COR-L47 (cell line): ENCODE measurements at regions not wholly inside any gene's neighbourhood (a gene's known extent, or its start where the extent isn't known, plus 50 kb on each side); places are given as distances from the start of the nearest gene placed in this dataset.
A peak's percentile ranks its signal among the peaks of the same experiment; 100 is the strongest.

Experiments used
- DNase-seq: peaks from one replicate; lab custom pipeline; 2025; lab: John Stamatoyannopoulos, UW

DNA sequence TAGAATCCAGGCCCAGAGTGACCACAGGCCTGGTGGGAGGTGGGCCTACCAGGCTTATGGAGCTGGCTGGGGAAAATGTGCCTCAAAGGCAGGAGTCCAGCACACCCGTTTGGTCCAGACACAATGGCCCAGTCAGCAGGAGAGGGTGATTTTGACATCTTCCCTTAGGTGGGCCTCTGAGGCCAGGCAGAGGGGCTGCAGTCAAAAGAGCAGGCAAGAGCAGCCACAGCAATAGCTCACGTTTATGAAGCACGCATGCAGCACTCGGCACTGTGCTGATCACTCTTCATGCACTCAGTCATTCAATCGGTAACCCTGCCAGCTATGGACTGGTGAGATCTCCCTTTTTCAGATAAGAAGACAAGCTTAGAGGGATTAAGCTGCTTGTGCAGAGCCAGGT, 146.8 kb downstream of the LRIG2 start:
- no peak for DNase-seq

DNA sequence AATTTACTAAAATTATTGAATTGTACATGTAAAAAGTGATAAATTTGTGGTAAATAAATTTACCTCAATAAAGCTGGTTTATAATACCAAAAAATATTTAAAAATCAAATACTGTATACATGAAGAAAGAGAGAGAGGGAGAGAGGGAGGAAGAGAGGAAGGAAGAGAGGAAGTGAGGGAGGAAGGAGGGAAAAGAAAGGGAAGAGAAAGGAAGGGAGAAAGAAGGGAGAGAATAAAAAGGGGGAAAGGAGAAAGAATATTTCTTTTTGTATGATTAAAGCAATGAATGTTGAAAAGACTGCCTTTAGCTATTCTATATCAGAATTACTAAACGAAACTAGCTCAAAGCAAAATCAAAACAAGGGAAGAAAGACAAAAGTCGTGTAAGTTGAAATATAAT, 150.0 kb downstream of the LRIG2 start:
- DNase-seq: no peak

DNA sequence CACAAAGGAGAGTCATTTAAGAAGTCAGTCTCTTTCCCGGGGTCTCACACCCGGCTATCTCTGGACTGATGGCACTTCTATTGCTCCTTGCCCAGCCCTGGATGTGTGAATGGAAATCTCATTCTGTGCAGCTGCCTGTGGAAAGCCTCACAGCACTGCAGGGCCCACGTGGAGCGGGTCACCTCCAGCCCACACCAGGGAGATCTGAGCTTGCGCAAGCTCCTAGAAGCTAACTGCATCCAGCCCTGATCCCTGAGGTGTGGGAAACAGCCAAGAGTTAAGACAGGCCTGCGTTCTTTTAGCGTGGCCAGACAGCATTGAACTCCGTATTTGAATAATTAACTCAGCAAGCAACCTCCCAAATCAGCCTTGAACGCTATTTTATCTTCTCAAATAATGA, 150.5 kb downstream of the LRIG2 start:
- no peak for DNase-seq

DNA sequence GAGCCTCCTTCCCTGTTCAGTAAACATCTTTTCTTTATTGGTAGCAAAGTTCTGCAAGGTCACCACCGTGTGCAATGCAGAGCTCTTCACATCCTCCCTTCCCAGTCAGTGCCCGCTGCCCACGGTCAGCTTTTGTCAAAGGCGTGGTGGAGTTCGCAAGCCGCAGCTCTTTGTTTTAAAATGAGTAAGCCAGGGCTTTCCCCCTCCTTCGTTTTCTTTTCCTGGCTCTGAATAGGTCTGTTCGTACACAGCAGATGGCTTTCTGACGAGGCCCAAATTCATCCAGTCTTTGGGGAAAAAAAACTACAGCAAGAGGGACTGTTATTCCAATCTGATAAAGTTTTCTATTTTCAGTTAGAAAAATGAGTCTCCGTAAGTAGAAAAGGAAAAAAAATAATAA, 153.2 kb downstream of the LRIG2 start:
- DNase-seq: no peak

DNA sequence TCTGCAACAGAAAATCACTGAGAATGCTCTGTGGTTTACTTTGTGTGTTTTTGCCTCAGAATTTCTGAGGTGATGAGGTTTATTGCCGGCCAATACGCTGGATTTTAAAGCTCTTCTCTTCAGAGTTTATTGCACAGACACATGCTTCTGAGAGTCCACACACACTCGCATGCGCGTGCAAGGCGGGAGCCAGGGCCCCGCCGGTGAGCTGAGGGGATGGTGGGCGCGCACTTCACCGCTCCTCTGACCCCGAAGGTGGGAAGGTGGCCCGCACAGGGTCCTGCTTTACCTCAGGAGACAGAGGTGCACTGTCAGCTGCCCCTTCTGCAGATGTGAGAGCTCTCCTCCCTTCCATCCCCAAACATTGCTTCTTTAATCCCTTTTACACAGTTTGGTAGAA, 158.4 kb upstream of the MAGI3 start:
- DNase-seq: no peak

DNA sequence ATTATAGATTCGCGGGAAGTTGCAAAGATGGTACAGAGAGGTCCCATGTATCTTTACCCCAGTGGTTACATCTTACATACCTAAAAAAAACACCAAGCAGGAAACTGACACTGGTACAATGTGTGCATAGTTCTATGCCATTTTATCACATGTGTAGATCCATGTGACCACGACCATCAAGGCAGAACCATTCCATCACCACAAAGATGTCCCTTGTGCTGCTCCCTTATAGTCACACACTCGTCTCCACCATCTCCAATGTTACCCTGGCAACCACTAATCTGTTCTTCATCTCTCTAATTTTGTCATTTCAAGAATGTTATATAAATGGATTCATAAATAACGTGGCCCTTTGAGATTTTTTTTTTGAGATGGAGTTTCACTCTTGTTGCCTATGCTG, 156.9 kb upstream of the MAGI3 start:
- no peak for DNase-seq

DNA sequence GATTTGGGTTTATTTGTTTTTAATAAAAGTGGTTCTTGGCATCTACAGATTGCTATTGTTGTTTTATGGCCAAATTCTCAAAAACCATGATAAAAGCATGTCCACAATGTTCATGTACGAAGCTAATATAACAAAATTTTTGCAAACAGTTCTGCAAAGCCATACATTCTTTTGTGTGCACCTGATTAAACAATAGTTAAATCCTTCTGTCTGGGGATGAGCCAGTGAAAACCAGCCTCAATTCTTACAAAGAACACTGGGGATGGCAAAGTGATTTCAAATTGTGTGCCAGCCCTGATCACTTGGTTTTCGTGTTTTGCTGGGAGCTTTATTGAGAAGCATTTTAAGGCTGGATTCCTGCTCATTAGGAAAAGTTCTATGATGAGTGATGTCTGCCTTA, 149.1 kb upstream of the MAGI3 start:
- DNase-seq: no peak

DNA sequence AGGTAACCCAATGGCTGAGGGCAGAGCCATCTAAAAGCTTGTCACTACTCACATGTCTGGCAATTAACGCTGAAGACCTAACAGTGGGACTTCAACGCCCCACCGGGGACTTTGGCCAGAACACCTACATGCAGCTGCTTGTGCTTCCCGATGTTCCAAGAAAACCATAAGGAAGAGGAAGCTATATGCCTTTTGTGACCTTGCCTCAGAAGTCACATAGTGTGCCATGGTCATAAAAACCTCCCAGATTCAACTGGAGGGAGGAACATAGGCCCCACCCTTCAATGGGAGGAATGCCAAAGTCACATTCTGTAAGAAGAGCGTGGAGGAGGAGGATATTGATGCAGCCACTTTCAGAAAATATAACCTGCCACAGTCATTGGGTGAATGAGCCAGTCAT, 147.8 kb upstream of the MAGI3 start:
- no peak for DNase-seq

DNA sequence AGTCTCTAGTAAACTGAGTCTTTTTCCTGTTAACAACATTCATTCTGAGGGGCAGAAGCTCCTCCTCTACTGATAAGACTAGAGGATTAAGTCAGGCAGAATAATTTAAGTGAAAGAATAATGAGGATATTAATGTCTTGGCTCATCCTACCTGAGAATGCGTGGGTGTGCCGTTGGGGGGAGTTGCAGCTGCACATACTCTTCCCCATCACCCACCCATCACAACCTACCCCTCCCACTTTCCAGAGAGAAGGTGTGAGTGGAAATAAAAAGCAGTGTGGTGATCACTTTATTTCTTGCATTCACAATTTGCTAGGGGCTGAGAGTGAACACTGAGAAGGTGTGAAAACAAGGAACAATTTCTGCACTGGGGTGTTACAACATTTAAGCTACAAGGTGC, 146.8 kb upstream of the MAGI3 start:
- no peak for DNase-seq

DNA sequence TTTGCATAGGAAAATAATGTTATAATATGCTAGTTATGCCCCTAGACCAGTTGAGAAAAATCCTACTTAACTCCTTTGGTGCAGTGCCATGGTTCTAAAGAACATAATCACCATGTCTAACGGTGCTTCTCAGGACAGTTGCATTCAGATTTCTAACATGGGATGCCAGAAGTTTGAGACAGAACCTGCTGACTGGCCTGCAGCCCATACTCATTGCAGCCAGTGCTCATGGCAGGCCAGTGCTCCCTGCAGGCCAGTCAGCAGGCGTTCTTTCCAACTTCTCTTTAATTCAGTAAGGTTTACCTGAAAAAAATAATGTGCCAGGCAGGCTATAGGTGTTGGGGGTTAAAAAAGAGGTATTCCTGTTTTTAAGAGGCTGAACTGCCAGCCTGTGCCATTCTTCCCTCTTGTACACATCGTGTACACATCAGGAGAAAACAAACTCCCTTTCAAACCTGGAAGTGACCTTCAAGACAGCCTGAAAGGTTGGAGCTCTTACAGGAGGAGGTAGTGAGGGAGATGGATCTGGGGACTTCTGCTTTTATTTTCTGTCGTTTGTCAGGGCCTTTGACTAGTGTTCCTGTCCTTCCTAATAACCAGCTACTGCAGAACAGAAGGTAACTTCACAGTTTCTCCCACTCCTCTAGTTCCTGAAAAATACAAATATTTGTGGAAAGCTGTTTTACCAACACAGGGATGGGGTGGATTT, 146.0 kb upstream of the MAGI3 start:
- DNase-seq: no peak

DNA sequence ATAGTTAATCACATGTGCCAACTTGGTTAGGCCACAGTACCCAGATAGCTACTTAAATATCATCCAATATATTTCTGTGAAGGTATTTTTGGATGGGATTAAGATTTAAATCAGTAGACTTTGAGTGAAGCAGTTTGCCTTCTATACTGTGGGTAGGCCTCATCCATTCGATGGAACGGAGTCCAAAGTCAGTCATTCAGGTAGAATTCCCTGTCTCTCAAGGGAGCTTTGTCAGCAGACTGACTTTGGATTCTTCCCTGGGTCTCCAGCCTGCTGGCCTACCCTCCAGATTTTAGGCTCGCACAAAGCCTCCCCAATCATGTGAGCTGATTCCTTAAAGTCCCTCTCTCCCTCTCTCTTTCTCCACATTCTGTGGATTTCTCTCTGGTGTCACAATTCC, 145.1 kb upstream of the MAGI3 start:
- no peak for DNase-seq

DNA sequence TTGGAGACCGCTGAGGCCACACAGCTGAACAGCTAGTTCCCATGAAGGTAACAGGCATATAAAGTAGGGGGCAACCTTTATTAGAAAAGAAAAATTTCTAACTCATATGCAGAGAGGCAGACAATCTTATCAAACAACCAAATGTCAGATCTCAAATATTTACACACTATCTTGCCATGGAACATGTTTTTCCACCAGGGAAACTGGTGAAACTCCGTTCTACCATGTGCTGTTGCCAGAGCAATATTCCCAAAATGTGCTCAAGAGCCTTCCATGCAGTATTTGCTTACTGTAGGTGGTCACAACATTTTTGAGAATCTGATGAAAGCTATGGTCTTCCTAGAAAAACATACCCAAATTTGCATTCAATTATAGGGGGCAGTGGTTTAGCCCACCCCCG, 143.4 kb upstream of the MAGI3 start:
- DNase-seq: no peak

DNA sequence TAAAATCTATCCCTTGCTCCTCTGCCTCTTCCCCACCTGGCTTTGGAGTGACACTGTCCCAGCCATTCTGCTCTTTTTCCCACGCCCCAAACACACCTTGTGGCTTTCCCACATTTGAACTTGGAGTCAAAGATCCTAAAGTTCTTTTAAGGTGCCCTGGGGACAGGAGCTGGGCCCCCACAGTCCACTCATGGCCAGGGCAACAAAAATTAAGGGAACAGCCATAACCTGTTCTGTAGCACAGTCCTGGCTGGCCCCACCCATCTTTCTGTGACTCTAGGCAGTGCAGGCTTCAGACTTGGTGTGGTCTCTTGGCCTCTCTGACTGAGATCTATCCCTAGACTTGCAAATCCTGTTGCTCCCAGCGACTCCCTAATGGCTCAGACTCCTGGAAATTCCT, 143.0 kb upstream of the MAGI3 start:
- no peak for DNase-seq

DNA sequence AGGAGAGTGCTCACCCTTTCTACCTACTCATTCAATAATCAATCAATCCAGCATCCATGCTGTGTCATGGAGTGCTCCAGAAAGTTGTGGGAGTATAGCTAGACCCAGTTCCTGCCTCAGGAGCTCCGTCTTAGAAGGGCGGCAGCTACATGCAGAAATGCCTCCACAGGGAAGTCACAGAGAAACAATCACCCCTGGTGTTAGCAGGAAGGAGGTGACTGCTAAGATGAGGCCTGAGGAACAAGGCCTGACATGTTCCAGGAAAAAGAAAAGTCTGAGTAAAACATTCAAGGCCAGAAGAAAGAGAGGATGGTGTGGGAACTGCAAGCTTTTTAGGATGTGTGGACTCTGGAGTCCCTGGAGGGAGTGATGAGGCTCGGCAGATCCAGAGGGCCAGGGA, 142.5 kb upstream of the MAGI3 start:
- no peak for DNase-seq

DNA sequence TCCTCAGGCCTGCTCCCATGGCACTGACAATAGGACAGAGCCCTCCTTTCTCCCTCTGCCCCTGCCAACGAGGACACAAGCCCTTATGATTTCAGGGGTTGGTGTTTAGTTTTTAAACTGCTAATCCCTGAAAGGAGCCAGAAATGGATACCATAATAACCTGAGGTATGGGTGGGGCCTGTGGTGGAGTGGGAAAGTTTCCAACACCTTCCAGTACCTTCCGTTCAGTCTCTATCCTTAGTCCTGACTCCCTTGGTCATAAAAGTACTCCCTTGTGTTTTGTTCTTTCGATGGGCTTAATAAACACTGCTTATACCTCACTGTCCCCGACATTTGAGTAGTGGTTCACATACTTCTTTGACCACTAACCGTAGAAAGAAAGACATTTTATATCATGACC, 141.8 kb upstream of the MAGI3 start:
- no peak for DNase-seq

DNA sequence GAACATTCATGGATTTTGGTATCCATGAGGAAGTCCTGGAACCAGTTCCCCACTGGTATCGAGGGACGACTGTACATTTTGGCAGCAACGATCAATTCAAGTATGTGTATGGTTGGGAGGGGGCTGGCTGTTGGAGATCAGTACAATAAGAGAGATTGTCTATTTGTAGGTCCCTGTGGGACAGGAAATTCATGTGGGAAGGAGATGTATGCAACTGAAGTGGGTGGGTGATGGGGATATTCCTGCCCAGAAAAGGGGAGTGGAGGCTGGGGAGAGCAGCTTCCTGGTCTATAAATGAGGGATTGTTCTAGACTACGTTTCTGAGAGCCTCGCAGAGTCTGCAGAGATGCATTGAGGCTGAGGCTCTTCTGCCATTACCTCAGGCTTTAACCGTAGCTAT, 140.2 kb upstream of the MAGI3 start:
- no peak for DNase-seq

DNA sequence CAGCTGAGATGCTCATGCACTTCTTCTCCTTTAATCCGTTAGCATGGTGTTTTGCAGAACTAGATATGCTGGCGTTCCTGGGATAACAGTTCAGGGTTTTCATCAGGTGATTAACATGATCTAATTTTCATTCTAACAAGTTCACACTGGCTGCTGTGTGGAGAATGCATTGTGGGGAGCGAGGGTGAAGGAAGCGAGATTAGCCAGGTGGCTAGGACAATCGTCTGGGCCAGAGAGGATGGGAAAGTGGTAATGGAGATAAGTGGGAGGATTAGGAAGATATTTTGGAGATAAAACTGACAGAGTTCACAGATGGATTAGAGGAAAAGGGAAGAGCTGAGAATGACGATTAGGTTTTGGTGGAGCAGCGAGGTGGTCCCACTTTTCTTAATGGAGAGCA, 138.1 kb upstream of the MAGI3 start:
- DNase-seq: no peak

DNA sequence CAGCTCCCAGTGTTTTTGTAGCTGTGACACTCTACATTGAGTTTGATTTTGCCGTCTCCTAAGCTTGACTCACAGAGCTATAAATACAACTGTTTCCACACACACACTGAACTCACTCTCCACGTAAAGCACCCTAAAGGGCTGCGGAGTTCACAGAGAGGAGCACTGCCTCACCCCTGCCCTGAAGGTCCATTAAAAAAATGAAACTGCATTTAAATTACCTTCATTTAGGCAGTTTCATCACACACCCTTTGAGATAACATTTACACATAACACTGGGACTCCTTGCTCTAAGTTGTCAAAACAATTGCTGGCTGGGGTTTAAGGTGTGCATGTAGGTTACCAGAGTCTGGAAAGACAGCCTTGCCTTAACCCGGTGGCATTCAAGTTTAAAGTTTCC, 137.1 kb upstream of the MAGI3 start:
- no peak for DNase-seq

DNA sequence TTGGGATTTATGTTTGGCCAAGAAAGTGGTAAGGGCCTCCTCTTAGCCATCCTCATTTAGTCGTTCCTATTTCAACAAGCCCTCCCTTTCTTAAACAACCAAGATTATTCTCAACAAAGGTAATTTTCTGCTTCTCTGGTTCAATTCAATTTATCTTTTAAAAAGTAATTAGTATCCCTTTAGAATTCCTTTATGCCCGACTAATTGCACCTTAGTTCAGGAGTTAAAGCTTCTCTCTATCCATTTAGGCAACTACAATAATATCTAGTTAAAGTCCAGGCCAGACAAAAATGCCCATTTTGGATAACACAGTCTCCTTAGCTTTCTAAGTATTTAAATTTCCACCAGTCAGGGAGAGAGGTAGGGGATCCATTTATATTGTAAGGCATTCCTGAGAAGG, 136.7 kb upstream of the MAGI3 start:
- no peak for DNase-seq

DNA sequence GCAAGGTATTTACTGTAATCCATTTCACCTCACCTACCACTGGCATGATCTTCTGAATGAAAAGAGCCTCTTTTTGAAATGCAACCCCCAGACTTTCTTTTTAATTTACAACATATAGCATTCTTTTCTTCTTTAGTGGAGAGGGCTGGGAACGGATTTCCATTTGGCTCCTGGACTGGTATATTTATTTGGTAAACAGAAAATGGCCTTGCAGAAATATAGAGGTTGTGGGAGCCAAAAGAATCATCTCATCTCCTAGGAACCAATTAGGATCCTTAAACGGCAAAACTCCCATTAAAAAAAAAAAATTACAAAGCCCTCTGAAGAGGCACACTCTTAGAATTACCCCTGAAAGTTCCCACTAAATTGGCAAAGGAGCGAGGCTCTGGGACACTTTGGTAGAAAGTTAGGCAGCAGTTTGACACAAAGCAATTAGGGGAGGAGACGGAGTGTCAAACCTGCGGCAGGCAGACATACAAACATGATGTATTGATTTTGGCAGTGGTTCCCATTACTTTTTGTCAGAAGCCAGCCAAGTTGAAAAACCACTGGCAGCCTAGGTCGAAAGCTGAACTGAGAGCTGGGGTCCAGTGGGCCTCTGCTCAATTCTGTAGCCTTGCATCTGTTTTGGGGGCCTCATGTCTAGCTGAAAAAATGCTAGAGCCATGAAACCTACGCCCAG, 135.1 kb upstream of the MAGI3 start:
- DNase-seq: peak; percentile 21

DNA sequence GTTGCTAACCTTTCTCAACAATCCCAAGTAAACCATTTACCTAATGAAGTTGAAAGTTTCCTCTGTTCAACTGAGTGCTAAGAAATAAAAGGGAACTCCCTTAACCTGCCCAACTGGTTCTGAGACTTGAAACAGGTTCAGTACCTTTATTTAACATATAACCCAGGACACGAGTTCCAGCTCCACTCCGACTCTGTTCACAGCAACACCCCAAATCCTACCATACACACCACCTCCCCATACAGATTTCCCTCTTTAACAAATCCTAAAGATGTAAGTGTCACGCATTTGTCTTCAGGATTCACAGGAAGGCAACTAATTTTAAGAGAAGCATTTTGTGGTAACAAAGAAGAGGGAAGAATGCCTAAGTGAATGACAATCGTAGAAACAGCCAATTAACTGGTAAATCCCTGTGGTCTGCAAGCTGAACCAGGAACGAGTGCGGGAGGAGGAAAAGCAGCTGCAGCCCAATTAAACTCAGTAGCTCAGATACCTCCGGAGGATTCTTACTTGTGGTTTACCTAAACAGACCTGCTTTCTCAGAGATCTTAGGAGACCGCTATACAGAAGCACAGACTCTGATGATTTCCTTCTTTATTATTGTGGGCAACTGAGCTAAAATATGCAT, 134.5 kb upstream of the MAGI3 start:
- no peak for DNase-seq

DNA sequence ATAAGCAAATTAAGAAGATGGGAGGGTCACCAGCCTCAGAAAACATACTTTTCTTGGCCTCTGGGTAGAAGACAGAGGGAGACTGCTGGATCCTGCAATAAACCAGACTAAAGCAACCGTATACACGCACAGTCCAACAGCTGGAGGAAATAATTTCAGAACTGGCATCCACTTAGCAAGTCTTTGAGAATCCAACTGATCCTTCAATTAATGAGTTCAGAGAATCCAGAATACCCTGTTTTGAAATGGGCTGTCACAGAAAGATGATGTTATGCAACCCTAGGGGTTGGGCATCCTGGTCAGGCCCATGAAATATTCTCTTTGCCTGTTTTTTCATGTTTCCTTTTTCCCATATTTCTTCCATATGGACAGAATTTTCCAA, 134.0 kb upstream of the MAGI3 start:
- no peak for DNase-seq

DNA sequence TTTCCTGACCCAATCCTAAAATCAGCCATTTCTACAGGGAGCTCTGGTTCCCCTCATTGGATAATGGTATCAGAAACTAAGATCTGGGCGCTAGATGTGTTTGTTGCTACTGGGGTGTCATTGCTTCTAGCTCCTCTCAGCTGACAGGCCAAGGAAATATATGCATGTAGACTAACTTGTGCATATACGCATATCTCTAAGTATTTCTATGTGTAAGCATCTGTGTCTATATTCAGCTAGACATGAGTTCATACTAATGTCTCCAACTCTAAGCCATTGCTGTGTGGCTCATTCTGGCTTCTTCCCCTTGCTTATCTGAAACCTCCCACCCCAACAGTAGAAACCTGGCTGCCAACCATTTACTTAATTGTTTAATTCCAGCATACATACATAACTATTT, 130.3 kb upstream of the MAGI3 start:
- DNase-seq: no peak

DNA sequence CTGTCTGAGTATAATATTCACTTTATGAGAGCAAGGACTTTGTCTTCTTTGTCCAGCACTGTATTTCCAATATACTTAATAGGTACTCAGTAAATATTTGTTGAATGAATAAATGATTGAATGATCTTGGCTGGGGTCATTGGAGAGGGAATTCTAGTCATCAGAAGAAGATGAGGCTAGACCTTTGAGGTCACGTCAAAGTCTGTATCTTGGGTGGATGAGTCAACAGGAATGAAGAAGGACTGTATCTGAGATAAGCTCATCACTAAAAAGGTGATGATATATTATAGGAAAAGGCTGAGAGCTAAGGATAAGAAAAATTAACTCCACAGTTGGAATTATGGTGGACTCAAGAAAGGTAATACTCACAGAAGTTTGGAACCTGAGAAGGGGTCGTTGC, 125.1 kb upstream of the MAGI3 start:
- DNase-seq: no peak
